Neural cell (in vitro differentiated cells): ENCODE measurements at regions not wholly inside any gene's neighbourhood (a gene's known extent, or its start where the extent isn't known, plus 50 kb on each side); places are given as distances from the start of the nearest gene placed in this dataset.

Source experiments
- H2AFZ ChIP-seq: fragments of 200-600, 300-800 bp; sonication (generic), shearing (Covaris generic); 2 replicates; pipeline ENCODE4 v1.6.0; 2014; ENCODE audit warnings: low read depth, mild to moderate bottlenecking, antibody characterized with exemption, low read length, moderate library complexity
- H3F3A ChIP-seq: fragments of 200-600 bp; shearing (Covaris generic); 2 replicates; pipeline ENCODE4 v1.6.1; 2016; ENCODE audit warnings: mild to moderate bottlenecking, moderate library complexity, mixed read lengths, antibody characterized with exemption, low read length; ENCODE audit not compliant: insufficient read depth, poor library complexity, severe bottlenecking
- H3K27ac ChIP-seq: fragments of 200-600, 300-800 bp; sonication (generic), shearing (Covaris generic); 2 replicates; pipeline ENCODE4 v1.5.1; 2014; ENCODE audit warnings: mild to moderate bottlenecking, low read length, moderate library complexity
- H3K27me3 ChIP-seq: fragments of 300-800, 200-600 bp; sonication (generic), shearing (Covaris generic); 2 replicates; pipeline ENCODE4 v1.6.0; 2014; ENCODE audit warnings: mild to moderate bottlenecking, low read depth, low read length, moderate library complexity; ENCODE audit not compliant: insufficient read depth
- H3K36me3 ChIP-seq: fragments of 300-800, 200-600 bp; sonication (generic), shearing (Covaris generic); 2 replicates; pipeline ENCODE4 v1.5.1; 2014; ENCODE audit warnings: mild to moderate bottlenecking, antibody characterized with exemption, low read length, moderate library complexity; ENCODE audit not compliant: insufficient read depth
- H3K4me2 ChIP-seq: fragments of 300-800, 200-600 bp; sonication (generic), shearing (Covaris generic); 2 replicates; pipeline ENCODE4 v1.6.0; 2014; ENCODE audit warnings: mild to moderate bottlenecking, low read length
- H3K4me3 ChIP-seq: fragments of 300-800, 200-600 bp; sonication (generic), shearing (Covaris generic); 2 replicates; pipeline ENCODE4 v1.5.1; 2014; ENCODE audit warnings: mild to moderate bottlenecking, low read length, moderate library complexity
- H3K79me2 ChIP-seq: fragments of 200-600 bp; shearing (Covaris generic); replicated peaks from 2 replicates; pipeline ENCODE4 v1.6.0; 2014; ENCODE audit warnings: mild to moderate bottlenecking, low read length, moderate library complexity; ENCODE audit not compliant: insufficient read depth
- H3K9ac ChIP-seq: fragments of 300-800, 200-600 bp; sonication (generic), shearing (Covaris generic); 2 replicates; pipeline ENCODE4 v1.6.1; 2016; ENCODE audit warnings: mild to moderate bottlenecking, low read length, mixed read lengths
- H3K9me2 ChIP-seq: fragments of 200-600 bp; shearing (Covaris generic); 2 replicates; pipeline ENCODE4 v1.6.1; 2016; ENCODE audit warnings: mild to moderate bottlenecking, low read length, mixed read lengths; ENCODE audit not compliant: insufficient read depth
- H3K9me3 ChIP-seq: fragments of 200-600, 300-800 bp; sonication (generic), shearing (Covaris generic); 2 replicates; pipeline ENCODE4 v1.6.1; 2016; ENCODE audit warnings: mild to moderate bottlenecking, mixed run types, low read length, moderate library complexity, mixed read lengths
- H4K20me1 ChIP-seq: fragments of 200-600 bp; shearing (Covaris generic); 2 replicates; pipeline ENCODE4 v1.6.1; 2016; ENCODE audit warnings: mild to moderate bottlenecking, mixed run types; ENCODE audit not compliant: insufficient read depth
- CTCF ChIP-seq: fragments of 450-650 bp; IDR thresholded peaks from 2 replicates; pipeline ENCODE4 v1.5.1; 2014; ENCODE audit warnings: antibody characterized with exemption, mild to moderate bottlenecking, moderate library complexity; ENCODE audit not compliant: poor library complexity, severe bottlenecking
- EP300 ChIP-seq: fragments of 450-650 bp; conservative IDR thresholded peaks from 2 replicates; pipeline ENCODE4 v1.6.1; 2014; ENCODE audit warnings: antibody characterized with exemption, mild to moderate bottlenecking, moderate library complexity; ENCODE audit not compliant: poor library complexity, severe bottlenecking
- EZH2 ChIP-seq: fragments of 200-600, 300-800 bp; shearing (Covaris generic), sonication (generic); IDR thresholded peaks from 2 replicates; pipeline ENCODE4 v1.6.1; 2014; ENCODE audit warnings: antibody characterized with exemption, low read length, borderline replicate concordance, mild to moderate bottlenecking; ENCODE audit not compliant: insufficient read depth, poor library complexity, severe bottlenecking
- MXI1 ChIP-seq: fragments of 450-650 bp; conservative IDR thresholded peaks from 2 replicates; pipeline ENCODE4 v1.6.1; 2014; ENCODE audit warnings: antibody characterized with exemption, mild to moderate bottlenecking; ENCODE audit not compliant: poor library complexity, severe bottlenecking
- POLR2AphosphoS5 ChIP-seq: IDR thresholded peaks from 2 replicates; pipeline ENCODE4 v1.6.1; 2012
- RAD21 ChIP-seq: fragments of 450-650 bp; conservative IDR thresholded peaks from 2 replicates; pipeline ENCODE4 v1.6.1; 2014; ENCODE audit warnings: antibody characterized with exemption, mild to moderate bottlenecking, moderate library complexity
- REST ChIP-seq: IDR thresholded peaks from 2 replicates; pipeline ENCODE4 v1.6.1; 2012; ENCODE audit warnings: borderline replicate concordance
- SMC3 ChIP-seq: fragments of 450-650 bp; conservative IDR thresholded peaks from 2 replicates; pipeline ENCODE4 v1.6.1; 2014; ENCODE audit warnings: antibody characterized with exemption, mild to moderate bottlenecking, moderate library complexity; ENCODE audit not compliant: poor library complexity
- TAF1 ChIP-seq: IDR thresholded peaks from 2 replicates; pipeline ENCODE4 v1.6.1; 2012; ENCODE audit warnings: low read depth

- Histone ChIP-seq H3K9me2 (no peaks in the 10 kb centered on the region), H3K4me3 (no peak overlapping the region), H3K9me3 (no peaks in the 10 kb centered on the region), H3K27ac (no peak overlapping the region), H2AFZ (no peak overlapping the region), H4K20me1 (no peaks in the 10 kb centered on the region), H3K27me3 (no peaks in the 10 kb centered on the region), H3K4me2 (no peak overlapping the region), H3K36me3 (no peaks in the 10 kb centered on the region), H3F3A (no peaks in the 10 kb centered on the region), H3K79me2 (no peaks in the 10 kb centered on the region), H3K9ac (no peak overlapping the region)
- TF ChIP-seq TAF1, result no peak
- no peak for TF ChIP-seq EZH2
- TF ChIP-seq SMC3, result no peak
- TF ChIP-seq CTCF, result no peak
- TF ChIP-seq REST, result no peak
- TF ChIP-seq MXI1, result no peak
- no peak for TF ChIP-seq POLR2AphosphoS5
- TF ChIP-seq RAD21, result no peak
- TF ChIP-seq EP300, result no peak
These were observed 145.0 kb downstream of the HRH4 start for GRCh38 chr18:24605444-24605843.

GRCh38 chr18:24609254-24609653 is 148.8 kb downstream of the HRH4 start:
- H3K36me3 ChIP-seq, result no peaks in the 10 kb centered on the region
- no peak overlapping the region for H2AFZ ChIP-seq
- H3K4me3 ChIP-seq, result no peak overlapping the region
- H3K4me2 ChIP-seq, result no peak overlapping the region
- no peaks in the 10 kb centered on the region for H4K20me1 ChIP-seq
- H3F3A ChIP-seq, result no peaks in the 10 kb centered on the region
- H3K27ac ChIP-seq, result no peak overlapping the region
- H3K9me3 ChIP-seq, result no peaks in the 10 kb centered on the region
- H3K9me2 ChIP-seq, result no peaks in the 10 kb centered on the region
- H3K27me3 ChIP-seq, result no peaks in the 10 kb centered on the region
- H3K9ac ChIP-seq, result no peak overlapping the region
- TF ChIP-seq TAF1, result no peak
- TF ChIP-seq REST, result no peak
- no peaks in the 10 kb centered on the region for H3K79me2 ChIP-seq
